ENCODE measurements at regions not wholly inside any gene's neighbourhood (a gene's known extent, or its start where the extent isn't known, plus 50 kb on each side); places are given as distances from the start of the nearest gene placed in this dataset.

DNA sequence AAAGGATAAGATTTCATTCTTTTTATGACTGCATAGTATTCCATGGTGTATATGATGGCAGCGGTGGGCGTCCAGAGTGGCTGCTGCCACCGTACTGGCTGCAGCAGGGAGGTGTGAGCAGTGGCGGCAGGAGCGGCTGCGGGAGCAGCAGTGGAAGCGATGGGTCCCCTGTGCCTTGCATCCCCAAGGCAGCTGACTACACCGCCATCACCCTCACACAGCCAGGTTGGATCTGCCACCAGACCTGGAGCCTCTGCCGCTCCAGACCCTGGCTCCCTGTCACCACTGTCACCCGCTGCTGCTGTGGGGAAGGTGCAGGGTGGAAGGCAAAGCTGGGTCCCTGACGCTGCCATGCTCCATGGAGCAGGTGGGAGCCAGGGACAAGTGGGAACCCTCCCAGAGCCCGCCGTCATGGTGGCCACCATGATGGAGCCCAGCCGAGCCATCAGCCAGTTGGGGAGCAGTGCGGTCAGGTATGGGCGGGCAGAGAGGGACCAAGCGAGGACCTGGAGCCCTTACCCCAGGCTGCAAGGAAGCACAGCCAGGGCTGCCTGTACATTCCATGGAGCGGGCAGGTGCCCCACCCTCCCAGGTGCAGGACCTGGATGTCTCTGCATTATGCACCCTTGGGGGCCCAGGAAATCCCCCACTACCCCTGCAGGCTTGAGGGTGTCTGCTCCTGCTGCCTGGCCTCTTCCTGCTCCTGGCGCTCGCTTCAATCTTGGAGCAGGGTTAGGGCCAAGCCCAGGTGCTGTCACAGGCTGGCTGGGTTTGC is 226.1 kb downstream of the OTOR start:
- ATAC-seq (ENCODE audit: low FRiP score) (no peak), DNase-seq (ENCODE audit: low spot score) (no peak)
- no peak for TF ChIP-seq CTCF (IDR thresholded peaks at IDR 0.05)

- TF ChIP-seq CTCF (IDR thresholded peaks at IDR 0.05) = no peak
- DNase-seq (ENCODE audit: low spot score) = no peak
- no peak for ATAC-seq (ENCODE audit: low FRiP score)
Measured at GRCh38 chr20:16974855-16975162, 226.7 kb downstream of the OTOR start.

- TF ChIP-seq CTCF (IDR thresholded peaks at IDR 0.05) = no peak
- DNase-seq (ENCODE audit: low spot score) (no peak), ATAC-seq (ENCODE audit: low FRiP score) (no peak)
Measured at GRCh38 chr20:16975682-16976081, 227.5 kb downstream of the OTOR start.

- ATAC-seq (ENCODE audit: low FRiP score) (no peak), DNase-seq (ENCODE audit: low spot score) (no peak)
- TF ChIP-seq CTCF (IDR thresholded peaks at IDR 0.05) = no peak
Measured at GRCh38 chr20:16978497-16978896, 230.3 kb downstream of the OTOR start.

- ATAC-seq (ENCODE audit: low FRiP score) = no peak
- DNase-seq (ENCODE audit: low spot score) = no peak
- no peak for TF ChIP-seq CTCF (IDR thresholded peaks at IDR 0.05)
Measured at GRCh38 chr20:16982091-16982726, 234.1 kb downstream of the OTOR start.

- ATAC-seq (ENCODE audit: low FRiP score) (no peak), DNase-seq (ENCODE audit: low spot score) (no peak)
- TF ChIP-seq CTCF (IDR thresholded peaks at IDR 0.05) = no peak
Measured at GRCh38 chr20:16984481-16984880, 236.3 kb downstream of the OTOR start.
